HCT116 (cell line): ENCODE measurements at regions not wholly inside any gene's neighbourhood (a gene's known extent, or its start where the extent isn't known, plus 50 kb on each side); places are given as distances from the start of the nearest gene placed in this dataset.

ENCODE experiments used
- ATAC-seq: fragments of 200-7000 bp; cut with Tn5 transposase; 2 replicates; pipeline ENCODE4 v1.9.1; 2020; ENCODE audit warnings: mild to moderate bottlenecking, moderate library complexity
- BruUV-seq: library from RNA; stranded (reverse); fragments of 400-500 nt; replicated peaks from 2 replicates; lab custom pipeline; 2021; lab: Mats Ljungman, UMichigan
- CTCF ChIA-PET: fragments of 300-600 bp; sonication (Branson Sonifier 250); formaldehyde crosslinking; loops from one replicate; lab custom pipeline; 2021; ENCODE audit warnings: antibody characterized with exemption; lab: Charles Lee
- POLR2A ChIA-PET: fragments of 300-600, 350-600 bp; sonication (Branson Sonifier 250); formaldehyde crosslinking; loops from one replicate; lab custom pipeline; 2021; ENCODE audit warnings: antibody characterized with exemption; lab: Charles Lee
- RAD21 ChIA-PET, 2 experiments: fragments of 300-600 bp; sonication (Branson Sonifier 250); formaldehyde crosslinking; loops; one replicate each; lab custom pipeline; 2023; ENCODE audit warnings: low total read pairs in 2 of 2; ENCODE audit not compliant: uncharacterized antibody in 2 of 2, unreplicated experiment in 2 of 2, low non-redundant PET in 1 of 2; lab: Charles Lee
- DNase-seq: peaks from one replicate; pipeline ENCODE4 v3.0.0-alpha.2; 2010; ENCODE audit warnings: low read depth, low spot score
- H2AFZ ChIP-seq: fragments of 200-600 bp; shearing (Covaris generic), sonication (generic); 2 replicates; pipeline ENCODE4 v1.6.1; 2017; ENCODE audit warnings: low read depth, mixed run types, mixed read lengths, antibody characterized with exemption, low read length; ENCODE audit not compliant: poor library complexity, severe bottlenecking
- H3K27ac ChIP-seq: 2 replicates; pipeline ENCODE4 v1.5.1; 2012; ENCODE audit warnings: low read depth, low read length
- H3K27me3 ChIP-seq: fragments of 200-600 bp; sonication (generic); 2 replicates; pipeline ENCODE4 v1.6.1; 2016; ENCODE audit warnings: mixed run types, low read length, mixed read lengths; ENCODE audit not compliant: insufficient read depth
- H3K36me3 ChIP-seq, 2 experiments: fragments of 200-500 bp in 1 of 2; fragments of 200-600 bp in 1 of 2; sonication (Bioruptor generic) in 1 of 2; sonication (generic) in 1 of 2; 2 replicates each; pipeline versions ENCODE4 v1.5.1 to v1.6.1; 2014 to 2016; ENCODE audit warnings: low read length in 2 of 2, inconsistent platforms in 1 of 2, mixed read lengths in 1 of 2, mixed run types in 1 of 2; ENCODE audit not compliant: insufficient read depth in 2 of 2, control insufficient read depth in 1 of 2
- H3K4me1 ChIP-seq, 2 experiments: fragments of 200-600 bp in 1 of 2; sonication (generic) in 1 of 2; 2 replicates each; pipeline versions ENCODE4 v1.5.1 to v1.6.1; 2012 to 2017; ENCODE audit warnings: low read length in 2 of 2, inconsistent platforms in 1 of 2, mild to moderate bottlenecking in 1 of 2, mixed read lengths in 1 of 2, mixed run types in 1 of 2, moderate library complexity in 1 of 2; ENCODE audit not compliant: insufficient read depth in 2 of 2, control insufficient read depth in 1 of 2
- H3K4me2 ChIP-seq: fragments of 200-600 bp; sonication (generic); 2 replicates; pipeline ENCODE4 v1.6.1; 2017; ENCODE audit warnings: mixed run types, low read length, mixed read lengths
- H3K4me3 ChIP-seq, 2 experiments: fragments of 200-600 bp in 1 of 2; sonication (generic) in 1 of 2; replicated peaks in 1 of 2; 2 replicates each; pipeline ENCODE4 v1.5.1; 2011 to 2016; ENCODE audit warnings: low read length in 2 of 2, control low read depth in 1 of 2, low read depth in 1 of 2, mild to moderate bottlenecking in 1 of 2, mixed read lengths in 1 of 2, mixed run types in 1 of 2
- H3K79me2 ChIP-seq: fragments of 200-600 bp; sonication (generic); 2 replicates; pipeline ENCODE4 v1.6.1; 2017; ENCODE audit warnings: mild to moderate bottlenecking, mixed run types, low read length, moderate library complexity, mixed read lengths; ENCODE audit not compliant: insufficient read depth
- H3K9ac ChIP-seq: fragments of 200-600 bp; sonication (generic); 2 replicates; pipeline ENCODE4 v1.6.1; 2016; ENCODE audit warnings: low read length, mixed read lengths
- H3K9me2 ChIP-seq: fragments of 200-600 bp; sonication (generic), shearing (Covaris generic); 2 replicates; pipeline ENCODE4 v1.6.1; 2017; ENCODE audit warnings: mixed run types, mild to moderate bottlenecking, moderate library complexity; ENCODE audit not compliant: insufficient read depth
- H3K9me3 ChIP-seq, 2 experiments: fragments of 200-500 bp in 1 of 2; fragments of 200-600 bp in 1 of 2; sonication (Bioruptor generic) in 1 of 2; sonication (generic) in 1 of 2; 2 replicates each; pipeline ENCODE4 v1.6.1; 2014 to 2017; ENCODE audit warnings: low read length in 2 of 2, mixed read lengths in 2 of 2, inconsistent platforms in 1 of 2, low read depth in 1 of 2, mild to moderate bottlenecking in 1 of 2, mixed run types in 1 of 2, moderate library complexity in 1 of 2; ENCODE audit not compliant: control insufficient read depth in 1 of 2, insufficient read depth in 1 of 2
- H4K20me1 ChIP-seq: fragments of 200-600 bp; sonication (generic), shearing (Covaris generic); 2 replicates; pipeline ENCODE4 v1.6.1; 2017; ENCODE audit warnings: mixed run types, mild to moderate bottlenecking, moderate library complexity; ENCODE audit not compliant: insufficient read depth
- CBX3 ChIP-seq: IDR thresholded peaks from 2 replicates; pipeline ENCODE4 v1.6.1; 2012; ENCODE audit warnings: low read depth
- EGR1 ChIP-seq: IDR thresholded peaks from 2 replicates; pipeline ENCODE4 v1.6.1; 2012; ENCODE audit warnings: low read depth
- ELF1 ChIP-seq: IDR thresholded peaks from 2 replicates; pipeline ENCODE4 v1.6.1; 2012; ENCODE audit warnings: low read depth, borderline replicate concordance
- EZH2 ChIP-seq: fragments of 200-600 bp; sonication (generic); IDR thresholded peaks from 2 replicates; pipeline ENCODE4 v1.6.1; 2017; ENCODE audit warnings: antibody characterized with exemption, mixed run types
- FOSL1 ChIP-seq: IDR thresholded peaks from 2 replicates; pipeline ENCODE4 v1.6.1; 2012; ENCODE audit warnings: low read depth
- JUND ChIP-seq: IDR thresholded peaks from 2 replicates; pipeline ENCODE4 v1.6.1; 2012
- MAX ChIP-seq: IDR thresholded peaks from 2 replicates; pipeline ENCODE4 v1.6.1; 2012
- POLR2A ChIP-seq: IDR thresholded peaks from 2 replicates; pipeline ENCODE4 v1.7.0; 2011; ENCODE audit warnings: borderline replicate concordance; ENCODE audit not compliant: insufficient read depth, insufficient read length; ENCODE audit errors: extremely low read depth
- REST ChIP-seq: IDR thresholded peaks from 2 replicates; pipeline ENCODE4 v1.6.1; 2012; ENCODE audit warnings: low read depth
- SP1 ChIP-seq: IDR thresholded peaks from 2 replicates; pipeline ENCODE4 v1.6.1; 2012; ENCODE audit warnings: low read depth
- SRF ChIP-seq: IDR thresholded peaks from 2 replicates; pipeline ENCODE4 v1.6.1; 2012; ENCODE audit warnings: low read depth
- ZBTB33 ChIP-seq: IDR thresholded peaks from 2 replicates; pipeline ENCODE4 v1.6.1; 2011; ENCODE audit warnings: mild to moderate bottlenecking, low read length, moderate library complexity; ENCODE audit not compliant: insufficient replicate concordance; ENCODE audit errors: extremely low read depth
- ZFX ChIP-seq: fragments of 450-650 bp; IDR thresholded peaks from 2 replicates; pipeline ENCODE4 v1.6.1; 2017
- ZNF274 ChIP-seq: fragments of 200-500 bp; sonication (Bioruptor generic); IDR thresholded peaks from 2 replicates; pipeline ENCODE4 v1.6.1; 2014; ENCODE audit warnings: mild to moderate bottlenecking, low read depth, low read length, inconsistent platforms
- intact Hi-C: fragments of 100-400 bp; cut with micrococcal nuclease; formaldehyde crosslinking; loops from 2 replicates; pipeline ENCODE4 v1.10.0; 2022

GRCh38 chr2:78408795-78409118 lies 616.7 kb upstream of the REG3G start:
- Histone ChIP-seq H3K27ac (no peak overlapping the region), H3K27me3 (no peaks in the 10 kb centered on the region), H2AFZ (no peak overlapping the region), H3K4me1 (no peaks in the 10 kb centered on the region), H3K9me2 (no peaks in the 10 kb centered on the region), H3K9ac (no peak overlapping the region), H3K9me3 (peaks cover 13 to 23% of the 10 kb centered on the region in 2 experiments; a peak in 3 of 4 replicates), H3K36me3 (no peaks in the 10 kb centered on the region), H3K79me2 (no peaks in the 10 kb centered on the region), H4K20me1 (no peaks in the 10 kb centered on the region), H3K4me2 (no peak overlapping the region), H3K4me3 (no peak overlapping the region)
- DNase-seq (no peak), ATAC-seq (no peak)
- intact Hi-C loops, result no loop called here
- BruUV-seq, result no TSS peak
- ChIA-PET RAD21 (no interaction called here), POLR2A (no interaction called here), CTCF (no interaction called here)
- no peak for TF ChIP-seq EZH2
- TF ChIP-seq ZFX, result no peak
- TF ChIP-seq SP1, result no peak
- no peak for TF ChIP-seq SRF
- no peak for TF ChIP-seq ZBTB33
- TF ChIP-seq FOSL1, result no peak

- no peak for TF ChIP-seq MAX
- no peak for TF ChIP-seq REST
- TF ChIP-seq EGR1, result no peak
- no peak for TF ChIP-seq SRF
- no peak for TF ChIP-seq ZNF274
- no peak for TF ChIP-seq POLR2A
- no peak for TF ChIP-seq ELF1
- TF ChIP-seq JUND, result no peak
- TF ChIP-seq EZH2, result no peak
- no peak for TF ChIP-seq ZFX
- TF ChIP-seq CBX3, result no peak
- TF ChIP-seq, all 23 proteins: peak for 0
- DNase-seq (no peak), ATAC-seq (no peak)
- intact Hi-C loops, result no loop called here
- no TSS peak for BruUV-seq
- Histone ChIP-seq H2AFZ (no peak overlapping the region), H3K9me2 (no peaks in the 10 kb centered on the region), H3K27ac (no peak overlapping the region), H3K9ac (no peak overlapping the region), H3K36me3 (no peaks in the 10 kb centered on the region), H3K27me3 (no peaks in the 10 kb centered on the region), H3K4me1 (no peaks in the 10 kb centered on the region), H3K4me2 (no peak overlapping the region), H4K20me1 (no peaks in the 10 kb centered on the region), H3K79me2 (no peaks in the 10 kb centered on the region), H3K9me3 (peaks cover 12 to 21% of the 10 kb centered on the region in 2 experiments; a peak in 3 of 4 replicates), H3K4me3 (no peak overlapping the region)
- CTCF ChIA-PET, result no interaction called here
- RAD21 ChIA-PET, result no interaction called here
- POLR2A ChIA-PET, result no interaction called here
Observed at GRCh38 chr2:78411303-78411702, 614.2 kb upstream of the REG3G start.
